CD14-positive monocyte (primary cell): ENCODE measurements at regions not wholly inside any gene's neighbourhood (a gene's known extent, or its start where the extent isn't known, plus 50 kb on each side); places are given as distances from the start of the nearest gene placed in this dataset.

ENCODE experiments used
- DNase-seq, 3 donors: peaks; one replicate each; pipeline ENCODE4 v3.0.0-alpha.2; 2011 to 2022
- H2AFZ ChIP-seq: 2 replicates; pipeline ENCODE4 v1.6.0; 2012; ENCODE audit warnings: mild to moderate bottlenecking, low read depth, low read length, inconsistent platforms; ENCODE audit not compliant: insufficient read depth, poor library complexity, severe bottlenecking
- H3K27ac ChIP-seq, 2 donors: 1 replicate in 1 of 2; 2 replicates in 1 of 2; pipeline ENCODE4 v1.5.1; 2012 to 2013; ENCODE audit warnings: low read length in 2 of 2, control low read depth in 1 of 2, inconsistent platforms in 1 of 2, low read depth in 1 of 2, mild to moderate bottlenecking in 1 of 2
- H3K27me3 ChIP-seq, 2 donors: one replicate each; pipeline versions ENCODE4 v1.6.0 to v1.6.1; 2011 to 2013; ENCODE audit warnings: low read length in 2 of 2; ENCODE audit not compliant: control insufficient read depth in 2 of 2, insufficient read depth in 2 of 2
- H3K36me3 ChIP-seq, 2 donors: replicated peaks in 1 of 2; 1 replicate in 1 of 2; 2 replicates in 1 of 2; pipeline versions ENCODE4 v1.5.1 to v1.6.1; 2012 to 2013; ENCODE audit warnings: low read length in 2 of 2, control low read depth in 1 of 2, inconsistent platforms in 1 of 2, mild to moderate bottlenecking in 1 of 2; ENCODE audit not compliant: insufficient read depth in 2 of 2, control insufficient read depth in 1 of 2
- H3K4me1 ChIP-seq, 2 donors: 1 replicate in 1 of 2; 2 replicates in 1 of 2; pipeline versions ENCODE4 v1.5.1 to v1.6.1; 2012 to 2013; ENCODE audit warnings: low read length in 2 of 2, control low read depth in 1 of 2, inconsistent platforms in 1 of 2, mild to moderate bottlenecking in 1 of 2, moderate library complexity in 1 of 2; ENCODE audit not compliant: insufficient read depth in 2 of 2, control insufficient read depth in 1 of 2
- H3K4me2 ChIP-seq: replicated peaks from 2 replicates; pipeline ENCODE3; 2012; ENCODE audit warnings: low read length, moderate library complexity, mild to moderate bottlenecking; ENCODE audit not compliant: poor library complexity, severe bottlenecking; ENCODE audit errors: extremely low read depth
- H3K4me3 ChIP-seq, 3 experiments: fragments of 200-600 bp in 1 of 3; sonication (generic) in 1 of 3; replicated peaks in 1 of 3; 1 replicate in 2 of 3; 2 replicates in 1 of 3; pipeline ENCODE4 v1.5.1; 2011 to 2013; ENCODE audit warnings: low read length in 3 of 3, mild to moderate bottlenecking in 3 of 3, control low read depth in 2 of 3, low read depth in 2 of 3, inconsistent platforms in 1 of 3, moderate library complexity in 1 of 3
- H3K79me2 ChIP-seq: 2 replicates; pipeline ENCODE4 v1.6.0; 2012; ENCODE audit warnings: mild to moderate bottlenecking, control low read depth, inconsistent platforms, low read length, moderate library complexity; ENCODE audit not compliant: insufficient read depth
- H3K9ac ChIP-seq: 2 replicates; pipeline ENCODE4 v1.6.0; 2017; ENCODE audit warnings: low read length, mild to moderate bottlenecking; ENCODE audit not compliant: insufficient read depth, poor library complexity, severe bottlenecking
- H3K9me3 ChIP-seq, 2 donors: replicated peaks in 1 of 2; 1 replicate in 1 of 2; 2 replicates in 1 of 2; pipeline versions ENCODE4 v1.5.1 to v1.6.1; 2012 to 2013; ENCODE audit warnings: low read length in 2 of 2, control low read depth in 1 of 2; ENCODE audit not compliant: control insufficient read depth in 1 of 2, insufficient read depth in 1 of 2
- H4K20me1 ChIP-seq: 2 replicates; pipeline ENCODE4 v1.6.0; 2012; ENCODE audit warnings: mild to moderate bottlenecking, low read length, control low read depth, moderate library complexity; ENCODE audit not compliant: insufficient read depth
- H3K27ac Mint-ChIP-seq, 7 donors: one replicate each; pipeline ENCODE4 v1.8.0; 2020; ENCODE audit warnings: mild to moderate bottlenecking in 7 of 7, mixed read lengths in 7 of 7, moderate library complexity in 6 of 7, inconsistent platforms in 2 of 7
- H3K27me3 Mint-ChIP-seq, 3 donors: one replicate each; pipeline ENCODE4 v1.8.0; 2021 to 2022; ENCODE audit warnings: low read depth in 3 of 3, mild to moderate bottlenecking in 3 of 3, mixed read lengths in 3 of 3, moderate library complexity in 3 of 3, inconsistent platforms in 1 of 3
- H3K36me3 Mint-ChIP-seq, 2 donors: one replicate each; pipeline ENCODE4 v1.8.0; 2020; ENCODE audit warnings: mixed read lengths in 2 of 2, inconsistent platforms in 1 of 2, mild to moderate bottlenecking in 1 of 2
- H3K4me1 Mint-ChIP-seq: one replicate; pipeline ENCODE4 v1.8.0; 2020; ENCODE audit warnings: mild to moderate bottlenecking, mixed read lengths
- H3K4me3 Mint-ChIP-seq, 2 donors: one replicate each; pipeline ENCODE4 v1.8.0; 2020; ENCODE audit warnings: mild to moderate bottlenecking in 2 of 2, mixed read lengths in 2 of 2, moderate library complexity in 1 of 2
- H3K9me3 Mint-ChIP-seq, 7 donors: one replicate each; pipeline ENCODE4 v1.8.0; 2020 to 2022; ENCODE audit warnings: mixed read lengths in 7 of 7, mild to moderate bottlenecking in 6 of 7, moderate library complexity in 6 of 7, inconsistent platforms in 2 of 7
- WGBS: methylation state at CpG from one replicate; pipeline ENCODE4 v1.1.5; 2013; ENCODE audit warnings: missing lambda C conversion rate; ENCODE audit not compliant: insufficient coverage; 5-methylcytosine and 5-hydroxymethylcytosine counted together
- intact Hi-C, 2 donors: fragments of 100-400 bp; cut with micrococcal nuclease; formaldehyde crosslinking; loops; one replicate each; pipeline versions ENCODE4 v1.15.0 to v1.15.1; 2023
- TF ChIP-seq, protein P1 (sequence below): fragments of 200-600 bp; IDR thresholded peaks from one replicate; pipeline ENCODE4 v1.8.0; 2022; ENCODE audit warnings: antibody characterized with exemption, mild to moderate bottlenecking

GRCh38 chr6:67131827-67132226, 1424.8 kb upstream of the EYS start:
- no peaks in the 10 kb centered on the region for H3K36me3 ChIP-seq
- Mint-ChIP-seq H3K27ac (no peak overlapping the region), H3K9me3 (peaks cover 0 to 8% (median 0%) of the 10 kb centered on the region in 7 donors), H3K27me3 (peaks cover 0 to 1% (median 0%) of the 10 kb centered on the region in 3 donors), H3K36me3 (no peaks in the 10 kb centered on the region), H3K4me1 (no peaks in the 10 kb centered on the region), H3K4me3 (no peak overlapping the region)
- no peak overlapping the region for H3K9ac ChIP-seq
- H3K27me3 ChIP-seq = no peaks in the 10 kb centered on the region
- H3K4me3 ChIP-seq = no peak overlapping the region
- no CpG with 5 or more reads among the region's 2 CpGs for WGBS
- intact Hi-C loops = no loop called here
- H3K4me2 ChIP-seq = no peak overlapping the region
- peaks cover 0 to 4% of the 10 kb centered on the region in 2 donors for H3K9me3 ChIP-seq
- no peaks in the 10 kb centered on the region for H3K79me2 ChIP-seq
- DNase-seq = no peak
- H3K4me1 ChIP-seq = no peaks in the 10 kb centered on the region
- H4K20me1 ChIP-seq = no peaks in the 10 kb centered on the region
- H3K27ac ChIP-seq = no peak overlapping the region
- TF ChIP-seq, protein P1, sequence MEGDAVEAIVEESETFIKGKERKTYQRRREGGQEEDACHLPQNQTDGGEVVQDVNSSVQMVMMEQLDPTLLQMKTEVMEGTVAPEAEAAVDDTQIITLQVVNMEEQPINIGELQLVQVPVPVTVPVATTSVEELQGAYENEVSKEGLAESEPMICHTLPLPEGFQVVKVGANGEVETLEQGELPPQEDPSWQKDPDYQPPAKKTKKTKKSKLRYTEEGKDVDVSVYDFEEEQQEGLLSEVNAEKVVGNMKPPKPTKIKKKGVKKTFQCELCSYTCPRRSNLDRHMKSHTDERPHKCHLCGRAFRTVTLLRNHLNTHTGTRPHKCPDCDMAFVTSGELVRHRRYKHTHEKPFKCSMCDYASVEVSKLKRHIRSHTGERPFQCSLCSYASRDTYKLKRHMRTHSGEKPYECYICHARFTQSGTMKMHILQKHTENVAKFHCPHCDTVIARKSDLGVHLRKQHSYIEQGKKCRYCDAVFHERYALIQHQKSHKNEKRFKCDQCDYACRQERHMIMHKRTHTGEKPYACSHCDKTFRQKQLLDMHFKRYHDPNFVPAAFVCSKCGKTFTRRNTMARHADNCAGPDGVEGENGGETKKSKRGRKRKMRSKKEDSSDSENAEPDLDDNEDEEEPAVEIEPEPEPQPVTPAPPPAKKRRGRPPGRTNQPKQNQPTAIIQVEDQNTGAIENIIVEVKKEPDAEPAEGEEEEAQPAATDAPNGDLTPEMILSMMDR = no peak
- no peak overlapping the region for H2AFZ ChIP-seq

DNA sequence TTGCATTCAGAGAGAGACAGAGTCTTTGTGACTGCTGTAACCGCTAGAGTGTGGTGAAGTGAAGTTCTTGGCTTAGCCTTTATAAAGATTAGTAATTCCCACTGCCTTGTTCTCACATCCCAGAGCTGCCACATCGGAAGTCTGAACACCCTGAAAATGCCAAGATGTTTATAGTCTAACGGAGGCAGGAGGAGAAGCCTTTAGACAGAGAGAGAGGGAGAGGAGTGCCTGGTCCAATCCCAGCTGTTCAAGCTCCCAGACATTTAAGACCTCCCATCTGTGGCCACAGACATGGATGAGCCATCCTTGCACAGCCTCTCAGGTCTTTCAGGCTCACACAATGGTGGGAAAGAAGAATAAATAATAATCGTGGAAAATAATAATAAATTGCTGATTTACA, 1422.8 kb upstream of the EYS start:
- no peak overlapping the region for H3K27ac ChIP-seq
- no peak overlapping the region for H3K4me2 ChIP-seq
- no peak for DNase-seq
- H3K27me3 ChIP-seq = no peaks in the 10 kb centered on the region
- no CpG with 5 or more reads among the region's 4 CpGs for WGBS
- H3K27me3 Mint-ChIP-seq = peaks cover 0 to 1% (median 0%) of the 10 kb centered on the region in 3 donors
- no peaks in the 10 kb centered on the region for H3K9me3 ChIP-seq
- H3K4me3 ChIP-seq = no peak overlapping the region
- H3K4me3 Mint-ChIP-seq = no peak overlapping the region
- no peak overlapping the region for H3K27ac Mint-ChIP-seq
- no peaks in the 10 kb centered on the region for H3K36me3 ChIP-seq
- H3K4me1 Mint-ChIP-seq = no peaks in the 10 kb centered on the region
- TF ChIP-seq, protein P1 = no peak
- intact Hi-C loops = no loop called here
- H3K9ac ChIP-seq = no peak overlapping the region
- no peak overlapping the region for H2AFZ ChIP-seq
- no peaks in the 10 kb centered on the region for H3K79me2 ChIP-seq
- no peaks in the 10 kb centered on the region for H3K4me1 ChIP-seq
- H3K9me3 Mint-ChIP-seq = peaks cover 0 to 6% (median 0%) of the 10 kb centered on the region in 7 donors
- no peaks in the 10 kb centered on the region for H4K20me1 ChIP-seq
- H3K36me3 Mint-ChIP-seq = no peaks in the 10 kb centered on the region
